GM13976 (cell line): ENCODE measurements at regions not wholly inside any gene's neighbourhood (a gene's known extent, or its start where the extent isn't known, plus 50 kb on each side); places are given as distances from the start of the nearest gene placed in this dataset.

Source experiments
- DNase-seq: peaks from one replicate; pipeline ENCODE4 v3.0.0; 2012; ENCODE audit warnings: low spot score
- in situ Hi-C: fragments of 300-500 bp; cut with MboI; formaldehyde crosslinking; loops from one replicate; pipeline ENCODE4 v1.12.0; 2022; ENCODE audit warnings: low sequenced_read_pairs, mixed read lengths, inconsistent platforms; ENCODE audit not compliant: unreplicated experiment
- TF ChIP-seq, protein P1 (sequence below): IDR thresholded peaks from 2 replicates; pipeline ENCODE4 v1.5.1; 2012; ENCODE audit warnings: borderline replicate concordance, mild to moderate bottlenecking; ENCODE audit not compliant: insufficient read depth; ENCODE audit errors: extremely low read depth, missing control alignments, control extremely low read depth

- TF ChIP-seq, protein P1, sequence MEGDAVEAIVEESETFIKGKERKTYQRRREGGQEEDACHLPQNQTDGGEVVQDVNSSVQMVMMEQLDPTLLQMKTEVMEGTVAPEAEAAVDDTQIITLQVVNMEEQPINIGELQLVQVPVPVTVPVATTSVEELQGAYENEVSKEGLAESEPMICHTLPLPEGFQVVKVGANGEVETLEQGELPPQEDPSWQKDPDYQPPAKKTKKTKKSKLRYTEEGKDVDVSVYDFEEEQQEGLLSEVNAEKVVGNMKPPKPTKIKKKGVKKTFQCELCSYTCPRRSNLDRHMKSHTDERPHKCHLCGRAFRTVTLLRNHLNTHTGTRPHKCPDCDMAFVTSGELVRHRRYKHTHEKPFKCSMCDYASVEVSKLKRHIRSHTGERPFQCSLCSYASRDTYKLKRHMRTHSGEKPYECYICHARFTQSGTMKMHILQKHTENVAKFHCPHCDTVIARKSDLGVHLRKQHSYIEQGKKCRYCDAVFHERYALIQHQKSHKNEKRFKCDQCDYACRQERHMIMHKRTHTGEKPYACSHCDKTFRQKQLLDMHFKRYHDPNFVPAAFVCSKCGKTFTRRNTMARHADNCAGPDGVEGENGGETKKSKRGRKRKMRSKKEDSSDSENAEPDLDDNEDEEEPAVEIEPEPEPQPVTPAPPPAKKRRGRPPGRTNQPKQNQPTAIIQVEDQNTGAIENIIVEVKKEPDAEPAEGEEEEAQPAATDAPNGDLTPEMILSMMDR = no peak
- in situ Hi-C loops = no loop called here
- no peak for DNase-seq
Measured at GRCh38 chr5:167888393-167888792, 403.1 kb upstream of the WWC1 start.

DNA sequence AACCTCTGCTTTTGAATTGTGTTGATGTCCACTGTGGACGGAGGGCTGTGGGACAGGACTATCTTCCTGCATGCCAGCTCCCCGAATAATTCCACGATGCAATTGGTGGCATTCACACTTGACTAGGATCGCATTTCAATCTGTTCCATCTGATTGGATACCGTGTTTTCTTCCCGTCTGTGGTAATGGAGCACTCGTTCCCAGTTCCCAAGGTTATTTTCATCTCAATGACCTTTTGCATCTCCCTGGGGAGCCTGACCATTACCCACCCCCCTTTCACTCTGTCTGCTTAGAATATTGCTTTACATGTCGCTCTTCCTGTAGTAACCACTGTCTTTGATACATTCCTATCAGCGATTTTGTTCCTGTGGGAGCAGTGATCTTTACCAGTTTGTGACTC lies 402.2 kb upstream of the WWC1 start:
- in situ Hi-C loops = no loop called here

GRCh38 chr5:167892352-167893115 lies 398.9 kb upstream of the WWC1 start:
- in situ Hi-C loops = no loop called here
- TF ChIP-seq, protein P1 = no peak
- no peak for DNase-seq

More for the DNA sequence above, 402.2 kb upstream of the WWC1 start:
- no peak for DNase-seq
- TF ChIP-seq, protein P1 = no peak

GRCh38 chr5:167893271-167893670 lies 398.2 kb upstream of the WWC1 start:
- TF ChIP-seq, protein P1 = no peak
- no peak for DNase-seq
- in situ Hi-C loops = no loop called here

- in situ Hi-C loops = no loop called here
- TF ChIP-seq, protein P1 = no peak
Measured at GRCh38 chr5:167894631-167895472, 396.6 kb upstream of the WWC1 start.

GRCh38 chr5:167895899-167896659 lies 395.4 kb upstream of the WWC1 start:
- no peak for DNase-seq
- TF ChIP-seq, protein P1 = no peak
- in situ Hi-C loops = no loop called here

More at GRCh38 chr5:167894631-167895472, 396.6 kb upstream of the WWC1 start:
- DNase-seq = no peak
